B cell (primary cell): ENCODE measurements at regions not wholly inside any gene's neighbourhood (a gene's known extent, or its start where the extent isn't known, plus 50 kb on each side); places are given as distances from the start of the nearest gene placed in this dataset.

Experiments used
- EZH2 ChIP-seq: IDR thresholded peaks from 2 replicates; pipeline ENCODE4 v1.6.1; 2012; ENCODE audit warnings: borderline replicate concordance, low read depth, mild to moderate bottlenecking, moderate library complexity, low read length; ENCODE audit not compliant: insufficient read depth, poor library complexity, severe bottlenecking
- TF ChIP-seq, protein P1 (sequence below): fragments of 200-600 bp; IDR thresholded peaks from one replicate; pipeline ENCODE4 v1.8.0; 2022; ENCODE audit warnings: antibody characterized with exemption, mild to moderate bottlenecking

DNA sequence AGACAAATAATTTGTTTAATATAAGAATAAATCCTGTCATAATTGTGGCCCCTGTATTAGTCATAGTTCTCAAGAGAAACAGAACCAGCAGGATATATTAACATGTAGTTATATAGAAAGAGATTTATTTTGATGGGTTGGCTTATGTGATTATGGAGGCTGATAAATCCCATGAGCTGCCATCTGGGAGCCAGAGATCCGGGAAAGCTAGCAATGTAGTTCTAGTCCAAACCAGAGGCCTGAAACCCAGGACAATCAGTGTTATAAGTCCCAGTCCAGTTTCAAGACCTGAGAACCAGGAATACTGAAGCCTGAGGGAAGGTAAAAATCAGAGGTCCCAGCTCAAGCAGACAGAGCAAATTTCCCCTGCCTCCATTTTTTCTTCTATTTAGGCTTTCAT, 435.8 kb downstream of the RPL10L start:
- TF ChIP-seq, protein P1, sequence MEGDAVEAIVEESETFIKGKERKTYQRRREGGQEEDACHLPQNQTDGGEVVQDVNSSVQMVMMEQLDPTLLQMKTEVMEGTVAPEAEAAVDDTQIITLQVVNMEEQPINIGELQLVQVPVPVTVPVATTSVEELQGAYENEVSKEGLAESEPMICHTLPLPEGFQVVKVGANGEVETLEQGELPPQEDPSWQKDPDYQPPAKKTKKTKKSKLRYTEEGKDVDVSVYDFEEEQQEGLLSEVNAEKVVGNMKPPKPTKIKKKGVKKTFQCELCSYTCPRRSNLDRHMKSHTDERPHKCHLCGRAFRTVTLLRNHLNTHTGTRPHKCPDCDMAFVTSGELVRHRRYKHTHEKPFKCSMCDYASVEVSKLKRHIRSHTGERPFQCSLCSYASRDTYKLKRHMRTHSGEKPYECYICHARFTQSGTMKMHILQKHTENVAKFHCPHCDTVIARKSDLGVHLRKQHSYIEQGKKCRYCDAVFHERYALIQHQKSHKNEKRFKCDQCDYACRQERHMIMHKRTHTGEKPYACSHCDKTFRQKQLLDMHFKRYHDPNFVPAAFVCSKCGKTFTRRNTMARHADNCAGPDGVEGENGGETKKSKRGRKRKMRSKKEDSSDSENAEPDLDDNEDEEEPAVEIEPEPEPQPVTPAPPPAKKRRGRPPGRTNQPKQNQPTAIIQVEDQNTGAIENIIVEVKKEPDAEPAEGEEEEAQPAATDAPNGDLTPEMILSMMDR = no peak
- TF ChIP-seq EZH2 = no peak
